ENCODE measurements at regions not wholly inside any gene's neighbourhood (a gene's known extent, or its start where the extent isn't known, plus 50 kb on each side); places are given as distances from the start of the nearest gene placed in this dataset.

DNA sequence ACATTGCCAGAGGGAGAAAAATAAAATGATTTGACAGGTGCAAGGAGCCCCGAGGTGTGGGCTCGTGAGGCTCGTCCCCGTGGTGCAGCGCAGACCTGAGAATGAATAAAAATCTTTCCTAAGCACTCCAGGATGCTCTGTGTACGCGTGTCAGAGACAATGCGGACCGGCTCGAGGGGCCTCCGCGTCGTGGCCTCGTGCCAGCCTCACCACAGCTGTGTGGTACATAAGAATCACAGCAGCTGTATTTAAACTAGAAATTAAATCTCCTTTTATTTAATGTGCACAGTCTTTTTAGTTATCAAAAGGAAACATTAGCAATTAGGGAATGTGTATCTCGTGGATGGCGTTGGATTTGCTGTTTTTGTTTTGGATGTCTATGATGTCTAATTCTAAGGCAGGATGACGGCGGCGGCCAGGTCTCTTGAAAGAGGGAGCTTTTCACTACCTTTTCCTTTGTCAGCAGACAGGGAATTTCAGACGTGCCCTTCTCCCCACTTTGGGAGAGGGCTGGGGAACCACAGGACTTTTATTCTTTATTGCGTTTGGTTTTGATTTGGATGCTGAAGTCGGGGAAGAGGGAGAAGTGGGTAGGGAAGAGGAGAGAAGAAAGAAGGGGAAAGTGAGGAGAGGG is 365.3 kb upstream of the SHH start:
- Mint-ChIP-seq H3K27ac (peak overlapping the region in 1 of 3 donors; percentile 16), H3K4me1 (no peaks in the 10 kb centered on the region), H3K27me3 (peaks cover 4% of the 10 kb centered on the region), H3K36me3 (no peaks in the 10 kb centered on the region), H3K9me3 (peaks cover 0 to 4% (median 0%) of the 10 kb centered on the region in 7 donors), H3K4me3 (no peak overlapping the region)
- Histone ChIP-seq H3K36me3 (ENCODE audit: control insufficient read depth, insufficient read depth, low read length) (no peaks in the 10 kb centered on the region), H3K4me1 (ENCODE audit: control insufficient read depth, insufficient read depth, low read length, poor library complexity, severe bottlenecking) (no peaks in the 10 kb centered on the region), H3K4me3 (ENCODE audit: low read depth, low read length) (no peak overlapping the region), H3K9me3 (ENCODE audit: control insufficient read depth in 2 of 2, low read length in 2 of 2) (no peaks in the 10 kb centered on the region), H3K27me3 (ENCODE audit: control insufficient read depth, insufficient read depth, low read length) (no peaks in the 10 kb centered on the region), H3K27ac (ENCODE audit: insufficient read depth, low read length, poor library complexity, severe bottlenecking) (no peak overlapping the region)
- ATAC-seq (ENCODE audit: low read depth in 2 of 2) (no peak), DNase-seq (no peak)

DNA sequence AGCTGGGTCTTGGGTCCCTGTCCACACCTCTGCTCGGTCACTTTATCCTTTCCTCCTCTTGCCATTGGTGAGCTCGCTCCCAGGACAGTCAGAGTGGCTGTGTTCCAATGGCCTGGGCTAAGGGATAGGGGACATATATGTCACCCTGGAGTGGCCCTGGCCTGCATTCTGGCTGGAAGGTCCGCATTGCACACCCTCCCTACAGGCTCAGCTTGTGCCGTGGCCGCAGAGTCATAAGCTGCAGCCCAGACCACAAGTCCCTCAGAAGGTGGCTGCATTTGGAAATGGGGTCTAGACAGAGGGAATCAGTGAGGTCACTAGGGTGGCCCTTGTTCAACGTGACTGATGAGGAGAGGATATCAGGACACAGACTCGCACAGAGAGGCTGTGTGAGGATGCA is 363.8 kb upstream of the SHH start:
- Histone ChIP-seq H3K4me1 (ENCODE audit: control insufficient read depth, insufficient read depth, low read length, poor library complexity, severe bottlenecking) (no peaks in the 10 kb centered on the region), H3K36me3 (ENCODE audit: control insufficient read depth, insufficient read depth, low read length) (no peaks in the 10 kb centered on the region), H3K4me3 (ENCODE audit: low read depth, low read length) (no peak overlapping the region), H3K9me3 (ENCODE audit: control insufficient read depth in 2 of 2, low read length in 2 of 2) (no peaks in the 10 kb centered on the region), H3K27me3 (ENCODE audit: control insufficient read depth, insufficient read depth, low read length) (no peaks in the 10 kb centered on the region), H3K27ac (ENCODE audit: insufficient read depth, low read length, poor library complexity, severe bottlenecking) (no peak overlapping the region)
- no peak overlapping the region for H3K4me3 Mint-ChIP-seq
- no peaks in the 10 kb centered on the region for H3K36me3 Mint-ChIP-seq
- H3K4me1 Mint-ChIP-seq, result no peaks in the 10 kb centered on the region
- ATAC-seq (ENCODE audit: low read depth in 2 of 2) (no peak), DNase-seq (no peak)
- peaks cover 0 to 2% (median 0%) of the 10 kb centered on the region in 7 donors for H3K9me3 Mint-ChIP-seq
- peaks cover 4% of the 10 kb centered on the region for H3K27me3 Mint-ChIP-seq
- peak overlapping the region in 1 of 3 donors; percentile 17 for H3K27ac Mint-ChIP-seq

DNA sequence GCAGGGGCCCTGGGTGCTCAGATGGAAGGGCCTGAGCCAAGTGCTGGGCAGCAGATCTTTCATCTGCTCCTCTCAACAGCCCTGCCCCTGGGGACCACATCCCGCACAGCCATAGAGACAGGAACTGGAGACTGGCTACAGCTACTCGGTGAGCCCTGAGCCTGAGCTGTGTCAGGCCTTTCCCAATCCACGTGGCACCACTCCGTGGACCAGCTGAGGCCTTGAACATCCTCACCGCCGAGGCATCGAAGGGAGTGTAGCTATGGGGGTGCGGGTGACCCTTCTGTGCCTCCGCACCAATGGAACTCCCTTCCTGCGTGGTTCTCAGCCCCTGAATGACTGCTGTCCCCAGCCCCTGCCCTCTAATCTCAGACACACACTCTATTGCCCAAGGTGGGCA is 362.7 kb upstream of the SHH start:
- H3K9me3 Mint-ChIP-seq, result peaks cover 0 to 3% (median 0%) of the 10 kb centered on the region in 7 donors

DNA sequence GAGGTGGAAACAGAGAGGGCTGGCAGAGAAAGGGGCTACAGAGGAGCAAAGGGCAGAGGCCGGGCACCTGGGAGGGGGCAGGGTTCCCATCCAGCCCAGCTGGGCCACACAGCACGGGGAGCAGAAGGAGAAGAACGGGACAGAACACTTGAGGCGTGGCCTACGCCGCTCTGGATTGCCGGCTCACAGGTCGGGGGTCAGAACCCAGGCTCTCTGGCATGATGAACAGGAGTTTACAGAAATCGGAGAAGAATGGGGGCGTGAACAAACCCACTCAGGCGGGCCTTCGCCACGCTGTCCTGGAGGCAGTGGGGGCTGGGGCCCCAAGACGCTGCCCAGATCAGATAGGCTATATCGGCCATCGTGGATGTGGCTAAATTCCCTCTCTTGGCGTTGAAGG is 362.2 kb upstream of the SHH start:
- ATAC-seq (ENCODE audit: low read depth in 2 of 2) (no peak), DNase-seq (no peak)
- Mint-ChIP-seq H3K36me3 (no peaks in the 10 kb centered on the region), H3K27me3 (peaks cover 4% of the 10 kb centered on the region), H3K4me1 (no peaks in the 10 kb centered on the region), H3K9me3 (peaks cover 0 to 3% (median 0%) of the 10 kb centered on the region in 7 donors), H3K4me3 (no peak overlapping the region), H3K27ac (no peak overlapping the region)
- H3K27ac ChIP-seq (ENCODE audit: insufficient read depth, low read length, poor library complexity, severe bottlenecking), result no peak overlapping the region
- no peak overlapping the region for H3K4me3 ChIP-seq (ENCODE audit: low read depth, low read length)
- H3K9me3 ChIP-seq (ENCODE audit: control insufficient read depth in 2 of 2, low read length in 2 of 2), result no peaks in the 10 kb centered on the region
- H3K36me3 ChIP-seq (ENCODE audit: control insufficient read depth, insufficient read depth, low read length), result no peaks in the 10 kb centered on the region
- no peaks in the 10 kb centered on the region for H3K4me1 ChIP-seq (ENCODE audit: control insufficient read depth, insufficient read depth, low read length, poor library complexity, severe bottlenecking)
- no peaks in the 10 kb centered on the region for H3K27me3 ChIP-seq (ENCODE audit: control insufficient read depth, insufficient read depth, low read length)

More for the DNA sequence above, 362.7 kb upstream of the SHH start:
- H3K27me3 ChIP-seq (ENCODE audit: control insufficient read depth, insufficient read depth, low read length), result no peaks in the 10 kb centered on the region
- Mint-ChIP-seq H3K27ac (no peak overlapping the region), H3K4me1 (no peaks in the 10 kb centered on the region), H3K27me3 (peaks cover 4% of the 10 kb centered on the region), H3K36me3 (no peaks in the 10 kb centered on the region), H3K4me3 (no peak overlapping the region)
- no peaks in the 10 kb centered on the region for H3K4me1 ChIP-seq (ENCODE audit: control insufficient read depth, insufficient read depth, low read length, poor library complexity, severe bottlenecking)
- ATAC-seq (ENCODE audit: low read depth in 2 of 2) (no peak), DNase-seq (no peak)
- H3K9me3 ChIP-seq (ENCODE audit: control insufficient read depth in 2 of 2, low read length in 2 of 2), result no peaks in the 10 kb centered on the region
- no peak overlapping the region for H3K4me3 ChIP-seq (ENCODE audit: low read depth, low read length)
- H3K27ac ChIP-seq (ENCODE audit: insufficient read depth, low read length, poor library complexity, severe bottlenecking), result no peak overlapping the region
- H3K36me3 ChIP-seq (ENCODE audit: control insufficient read depth, insufficient read depth, low read length), result no peaks in the 10 kb centered on the region

DNA sequence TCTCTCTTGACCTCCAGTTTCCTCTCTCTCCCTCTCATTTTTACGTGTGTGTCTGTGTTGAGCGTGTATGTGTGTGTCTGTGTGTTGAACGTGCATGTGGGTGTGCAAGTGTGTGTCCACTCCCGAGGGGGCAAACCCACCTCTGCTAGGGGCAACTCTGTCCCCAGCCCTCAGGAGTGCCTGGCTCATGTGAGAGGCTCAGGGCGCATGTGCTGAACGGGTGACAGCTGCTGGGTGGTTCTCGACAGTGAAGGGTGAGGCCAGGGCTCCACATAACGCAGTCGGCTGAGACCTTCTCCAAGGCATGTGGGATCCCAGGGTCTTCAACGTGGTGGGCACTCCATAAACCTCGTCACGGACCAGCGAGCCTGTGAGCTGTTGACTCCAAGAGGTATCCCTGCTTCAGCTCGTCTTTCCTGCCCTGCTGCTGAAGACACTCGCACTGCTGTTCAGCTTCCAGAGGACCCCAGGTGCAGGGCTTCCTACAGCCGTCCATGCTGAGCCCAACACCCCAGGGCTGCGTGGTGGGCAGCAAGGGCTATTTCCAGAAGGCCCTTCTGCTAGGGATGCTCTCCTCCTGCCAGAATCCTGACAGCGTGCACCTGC is 361.6 kb upstream of the SHH start:
- Mint-ChIP-seq H3K36me3 (no peaks in the 10 kb centered on the region), H3K4me3 (no peak overlapping the region), H3K9me3 (peaks cover 0 to 3% (median 0%) of the 10 kb centered on the region in 7 donors), H3K4me1 (no peaks in the 10 kb centered on the region), H3K27ac (no peak overlapping the region), H3K27me3 (peaks cover 4% of the 10 kb centered on the region)
- H3K4me3 ChIP-seq (ENCODE audit: low read depth, low read length), result no peak overlapping the region
- H3K27ac ChIP-seq (ENCODE audit: insufficient read depth, low read length, poor library complexity, severe bottlenecking), result no peak overlapping the region
- no peaks in the 10 kb centered on the region for H3K4me1 ChIP-seq (ENCODE audit: control insufficient read depth, insufficient read depth, low read length, poor library complexity, severe bottlenecking)
- DNase-seq, result no peak
- H3K27me3 ChIP-seq (ENCODE audit: control insufficient read depth, insufficient read depth, low read length), result no peaks in the 10 kb centered on the region
- H3K9me3 ChIP-seq (ENCODE audit: control insufficient read depth in 2 of 2, low read length in 2 of 2), result no peaks in the 10 kb centered on the region
- H3K36me3 ChIP-seq (ENCODE audit: control insufficient read depth, insufficient read depth, low read length), result no peaks in the 10 kb centered on the region
- ATAC-seq (ENCODE audit: low read depth in 2 of 2), result no peak

DNA sequence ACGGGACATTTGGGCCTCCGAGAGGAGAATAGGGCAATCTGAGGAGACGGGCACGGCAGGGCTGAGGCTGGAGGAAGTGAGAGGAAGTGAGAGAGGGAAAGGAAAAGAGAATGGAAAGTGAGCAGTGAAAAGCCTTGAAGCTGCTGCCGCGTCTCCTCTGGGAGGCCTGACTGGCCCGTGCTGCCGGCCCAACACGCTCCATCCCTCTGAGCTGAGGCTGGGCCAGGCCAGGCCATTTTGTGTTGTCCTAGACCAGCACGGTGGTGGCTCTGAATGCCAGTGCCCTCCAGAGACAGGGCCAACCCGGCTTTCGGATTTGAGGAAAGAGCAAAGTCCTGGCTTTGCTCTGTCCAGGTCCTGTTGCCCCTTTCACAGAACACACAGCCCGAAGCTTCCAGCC is 361.1 kb upstream of the SHH start:
- Histone ChIP-seq H3K9me3 (ENCODE audit: control insufficient read depth in 2 of 2, low read length in 2 of 2) (no peaks in the 10 kb centered on the region), H3K4me1 (ENCODE audit: control insufficient read depth, insufficient read depth, low read length, poor library complexity, severe bottlenecking) (no peaks in the 10 kb centered on the region), H3K4me3 (ENCODE audit: low read depth, low read length) (no peak overlapping the region), H3K27ac (ENCODE audit: insufficient read depth, low read length, poor library complexity, severe bottlenecking) (no peak overlapping the region), H3K27me3 (ENCODE audit: control insufficient read depth, insufficient read depth, low read length) (no peaks in the 10 kb centered on the region), H3K36me3 (ENCODE audit: control insufficient read depth, insufficient read depth, low read length) (no peaks in the 10 kb centered on the region)
- Mint-ChIP-seq H3K36me3 (no peaks in the 10 kb centered on the region), H3K4me1 (no peaks in the 10 kb centered on the region), H3K9me3 (peaks cover 0 to 3% (median 0%) of the 10 kb centered on the region in 7 donors), H3K4me3 (no peak overlapping the region), H3K27me3 (peaks cover 4% of the 10 kb centered on the region), H3K27ac (no peak overlapping the region)
- DNase-seq, result no peak
- ATAC-seq (ENCODE audit: low read depth in 2 of 2), result no peak

DNA sequence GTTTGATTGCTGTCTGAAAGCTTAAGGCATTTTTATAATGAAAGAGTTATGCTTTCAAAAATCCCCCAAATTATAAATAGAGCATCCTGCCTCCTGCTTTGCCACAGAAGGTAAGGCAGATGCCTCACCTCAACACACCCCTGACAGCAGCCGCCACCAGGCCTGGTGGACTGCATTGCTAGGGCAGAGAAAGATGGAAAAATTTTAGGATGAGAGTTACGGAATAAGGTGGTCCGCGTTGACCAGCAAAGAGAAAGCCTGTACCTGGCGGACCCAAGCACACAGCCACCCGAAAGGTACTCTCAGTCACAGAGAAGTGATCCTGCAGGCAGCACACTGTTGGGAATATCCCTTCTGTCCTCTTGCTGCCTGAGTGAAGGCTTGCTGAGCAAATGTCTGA is 360.4 kb upstream of the SHH start:
- Histone ChIP-seq H3K27ac (ENCODE audit: insufficient read depth, low read length, poor library complexity, severe bottlenecking) (no peak overlapping the region), H3K4me1 (ENCODE audit: control insufficient read depth, insufficient read depth, low read length, poor library complexity, severe bottlenecking) (no peaks in the 10 kb centered on the region), H3K9me3 (ENCODE audit: control insufficient read depth in 2 of 2, low read length in 2 of 2) (no peaks in the 10 kb centered on the region), H3K4me3 (ENCODE audit: low read depth, low read length) (no peak overlapping the region), H3K36me3 (ENCODE audit: control insufficient read depth, insufficient read depth, low read length) (no peaks in the 10 kb centered on the region), H3K27me3 (ENCODE audit: control insufficient read depth, insufficient read depth, low read length) (no peaks in the 10 kb centered on the region)
- DNase-seq (no peak), ATAC-seq (ENCODE audit: low read depth in 2 of 2) (no peak)
- Mint-ChIP-seq H3K27me3 (peaks cover 4% of the 10 kb centered on the region), H3K4me1 (no peaks in the 10 kb centered on the region), H3K9me3 (peaks cover 0 to 3% (median 0%) of the 10 kb centered on the region in 7 donors), H3K27ac (no peak overlapping the region), H3K36me3 (no peaks in the 10 kb centered on the region), H3K4me3 (no peak overlapping the region)
